Lower leg skin (tissue), 3 donors: ENCODE measurements at regions not wholly inside any gene's neighbourhood (a gene's known extent, or its start where the extent isn't known, plus 50 kb on each side); places are given as distances from the start of the nearest gene placed in this dataset.

ENCODE experiments used
- POLR2A ChIP-seq, 2 donors: fragments of 450-650 bp; IDR thresholded peaks; one replicate each; pipeline ENCODE4 v1.6.1; 2016 to 2017; ENCODE audit warnings: antibody characterized with exemption in 2 of 2, mild to moderate bottlenecking in 1 of 2, moderate library complexity in 1 of 2
- TF ChIP-seq, protein P1 (sequence below), 3 donors: fragments of 450-650 bp; IDR thresholded peaks; one replicate each; pipeline ENCODE4 v1.5.1; 2016; ENCODE audit warnings: antibody characterized with exemption in 3 of 3, mild to moderate bottlenecking in 3 of 3, moderate library complexity in 2 of 3

DNA sequence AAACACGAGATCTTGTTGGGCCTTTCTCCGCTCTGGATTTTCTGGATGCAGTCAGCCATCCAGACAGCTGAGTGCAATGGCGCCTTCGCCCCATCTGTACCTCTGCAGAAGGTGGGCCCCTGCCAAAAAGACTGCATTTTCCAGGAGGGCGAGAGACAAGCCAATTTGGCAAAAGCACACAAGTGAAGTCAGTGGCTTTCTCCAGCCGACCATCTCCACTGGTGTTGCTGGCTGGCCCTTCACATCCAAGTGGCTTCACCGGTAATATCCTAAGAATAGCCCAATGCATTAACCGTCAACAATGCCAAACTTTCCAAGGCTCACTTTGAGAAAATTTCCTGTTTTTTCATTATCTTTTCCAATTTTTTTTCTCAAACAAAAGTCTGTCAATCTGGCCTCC is 96.2 kb upstream of the MXRA5 start:
- TF ChIP-seq, protein P1, sequence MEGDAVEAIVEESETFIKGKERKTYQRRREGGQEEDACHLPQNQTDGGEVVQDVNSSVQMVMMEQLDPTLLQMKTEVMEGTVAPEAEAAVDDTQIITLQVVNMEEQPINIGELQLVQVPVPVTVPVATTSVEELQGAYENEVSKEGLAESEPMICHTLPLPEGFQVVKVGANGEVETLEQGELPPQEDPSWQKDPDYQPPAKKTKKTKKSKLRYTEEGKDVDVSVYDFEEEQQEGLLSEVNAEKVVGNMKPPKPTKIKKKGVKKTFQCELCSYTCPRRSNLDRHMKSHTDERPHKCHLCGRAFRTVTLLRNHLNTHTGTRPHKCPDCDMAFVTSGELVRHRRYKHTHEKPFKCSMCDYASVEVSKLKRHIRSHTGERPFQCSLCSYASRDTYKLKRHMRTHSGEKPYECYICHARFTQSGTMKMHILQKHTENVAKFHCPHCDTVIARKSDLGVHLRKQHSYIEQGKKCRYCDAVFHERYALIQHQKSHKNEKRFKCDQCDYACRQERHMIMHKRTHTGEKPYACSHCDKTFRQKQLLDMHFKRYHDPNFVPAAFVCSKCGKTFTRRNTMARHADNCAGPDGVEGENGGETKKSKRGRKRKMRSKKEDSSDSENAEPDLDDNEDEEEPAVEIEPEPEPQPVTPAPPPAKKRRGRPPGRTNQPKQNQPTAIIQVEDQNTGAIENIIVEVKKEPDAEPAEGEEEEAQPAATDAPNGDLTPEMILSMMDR (IDR thresholded peaks at IDR 0.05) = no peak
- TF ChIP-seq POLR2A (IDR thresholded peaks at IDR 0.05) = no peak
